ENCODE measurements at regions not wholly inside any gene's neighbourhood (a gene's known extent, or its start where the extent isn't known, plus 50 kb on each side); places are given as distances from the start of the nearest gene placed in this dataset.

DNA sequence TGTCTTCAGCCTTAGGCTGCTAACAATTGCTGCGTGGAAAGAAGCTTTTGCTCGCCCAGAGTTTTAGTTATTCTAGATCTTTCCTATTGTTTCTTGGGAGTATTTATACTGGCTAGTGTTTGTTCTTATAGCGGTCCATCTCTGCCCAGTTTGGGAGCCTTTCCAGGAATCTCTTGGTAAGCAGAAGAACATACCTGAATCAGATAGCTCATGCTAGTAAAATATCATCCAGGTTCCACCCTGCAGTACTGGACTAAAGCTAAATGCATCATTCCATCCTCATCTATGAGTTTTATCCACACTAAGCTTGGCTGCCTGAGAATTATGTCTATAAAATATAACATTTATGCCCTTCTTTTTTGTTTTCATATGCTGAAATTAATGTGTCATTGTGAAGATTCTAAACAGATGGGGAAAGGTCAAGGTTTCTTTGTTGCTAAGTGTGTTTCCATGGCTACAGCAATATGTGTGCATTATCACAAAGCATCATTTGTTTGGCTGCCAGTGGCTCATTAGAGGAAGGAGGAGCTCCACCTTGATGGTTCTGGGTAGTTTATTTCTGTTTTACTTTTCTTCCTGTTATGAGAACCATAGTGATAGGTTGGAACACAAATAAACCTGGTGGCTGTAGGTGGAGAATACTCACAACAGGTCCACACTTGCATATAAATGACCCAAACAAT is 182.8 kb downstream of the PIK3C3 start:
- DNase-seq (no peak), ATAC-seq (no peak)
- H3K27me3 Mint-ChIP-seq = peaks cover 7% of the 10 kb centered on the region
- peaks cover 8% of the 10 kb centered on the region for H3K9me3 Mint-ChIP-seq
- no peak overlapping the region for H3K27ac Mint-ChIP-seq
- H3K36me3 Mint-ChIP-seq (ENCODE audit: low read depth) = no peaks in the 10 kb centered on the region
- no peaks in the 10 kb centered on the region for H3K4me1 Mint-ChIP-seq
- no peak overlapping the region for H3K4me3 Mint-ChIP-seq

DNA sequence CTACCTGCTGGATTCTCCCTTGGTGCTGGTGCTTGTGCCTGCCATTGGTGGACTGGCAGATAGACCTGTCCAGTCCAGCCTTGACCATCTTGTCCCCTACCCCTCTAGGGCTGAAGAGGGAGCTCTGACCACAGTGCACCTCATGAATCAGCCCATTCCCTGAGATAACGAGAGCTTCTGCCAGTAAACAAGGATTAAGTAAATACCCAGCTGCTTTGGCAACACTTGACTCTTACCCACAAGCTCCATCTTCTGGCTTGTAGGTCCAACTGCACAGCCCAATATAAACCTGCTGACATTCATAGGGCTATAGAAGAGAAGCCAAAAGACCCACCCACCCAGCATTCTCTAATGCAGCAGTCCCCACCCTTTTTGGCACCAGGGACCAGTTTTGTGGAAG is 186.4 kb downstream of the PIK3C3 start:
- no peaks in the 10 kb centered on the region for H3K27me3 Mint-ChIP-seq
- peaks cover 8% of the 10 kb centered on the region for H3K9me3 Mint-ChIP-seq
- H3K27ac Mint-ChIP-seq = no peak overlapping the region
- DNase-seq (no peak), ATAC-seq (no peak)
- H3K4me3 Mint-ChIP-seq = no peak overlapping the region
- no peaks in the 10 kb centered on the region for H3K4me1 Mint-ChIP-seq
- H3K36me3 Mint-ChIP-seq (ENCODE audit: low read depth) = no peaks in the 10 kb centered on the region

DNA sequence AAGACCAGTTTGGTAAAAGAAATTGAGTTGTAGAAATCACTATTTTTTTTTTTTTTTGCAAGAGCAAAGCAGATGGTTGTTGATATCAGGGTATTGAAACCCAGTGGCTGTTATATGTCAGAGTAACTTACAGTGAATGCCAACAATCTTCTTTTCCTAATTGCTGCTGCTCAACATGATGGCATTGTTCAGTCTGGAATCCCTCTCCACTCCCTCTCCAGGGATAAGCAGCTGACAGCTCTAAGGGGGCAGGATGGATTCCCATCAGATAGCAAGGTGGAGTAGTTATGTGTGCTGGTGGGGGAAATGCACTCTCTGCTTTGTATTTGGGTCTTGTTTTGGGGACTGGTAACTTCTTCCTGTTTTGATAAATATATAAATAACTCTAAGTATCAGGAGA is 200.0 kb downstream of the PIK3C3 start:
- no peaks in the 10 kb centered on the region for H3K9me3 Mint-ChIP-seq
- ATAC-seq = no peak
- DNase-seq = no peak
- no peak overlapping the region for H3K4me3 Mint-ChIP-seq
- H3K27ac Mint-ChIP-seq = no peak overlapping the region
- H3K27me3 Mint-ChIP-seq = no peaks in the 10 kb centered on the region
- no peaks in the 10 kb centered on the region for H3K4me1 Mint-ChIP-seq
- no peaks in the 10 kb centered on the region for H3K36me3 Mint-ChIP-seq (ENCODE audit: low read depth)

DNA sequence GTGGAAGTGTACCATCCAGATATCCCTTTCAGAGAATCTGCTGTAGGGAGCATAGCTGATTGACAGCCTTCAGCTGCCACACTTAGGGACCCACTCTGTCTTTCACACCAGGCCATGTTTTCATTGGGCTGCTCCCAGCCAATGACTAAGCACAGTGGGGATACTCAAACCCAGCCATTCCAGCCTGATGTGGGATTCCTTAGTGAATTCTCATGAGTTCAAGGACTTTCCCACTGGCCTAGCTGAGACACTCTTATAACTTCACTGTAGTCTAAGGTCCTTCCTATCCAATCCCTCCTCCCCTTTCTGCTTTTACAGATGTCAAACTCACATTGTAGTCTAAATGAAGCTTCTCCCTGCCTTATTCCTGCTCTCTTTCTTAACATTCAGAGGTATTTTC is 201.2 kb downstream of the PIK3C3 start:
- Mint-ChIP-seq H3K4me3 (no peak overlapping the region), H3K27me3 (no peaks in the 10 kb centered on the region), H3K36me3 (ENCODE audit: low read depth) (no peaks in the 10 kb centered on the region), H3K9me3 (no peaks in the 10 kb centered on the region), H3K4me1 (no peaks in the 10 kb centered on the region), H3K27ac (no peak overlapping the region)
- ATAC-seq (no peak), DNase-seq (no peak)

DNA sequence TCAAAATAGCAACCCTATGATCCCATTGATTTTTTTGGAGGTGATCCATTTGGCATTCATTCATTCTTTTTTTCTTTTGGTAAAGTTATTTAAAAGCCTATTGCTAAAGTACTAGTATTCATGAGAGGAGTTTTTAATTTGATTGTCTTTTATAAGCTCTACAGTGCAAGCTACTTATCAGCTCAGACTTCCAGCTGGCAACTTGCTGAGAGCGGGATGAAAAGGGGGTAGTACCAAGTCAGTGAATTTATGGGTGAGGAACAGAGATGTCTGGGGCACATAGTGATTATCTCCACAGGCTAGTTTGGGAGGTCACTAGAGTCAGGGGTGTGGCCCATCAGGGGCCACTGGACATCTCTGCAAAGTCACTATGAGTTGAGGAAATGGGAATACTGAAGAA is 202.4 kb downstream of the PIK3C3 start:
- Mint-ChIP-seq H3K9me3 (no peaks in the 10 kb centered on the region), H3K4me3 (no peak overlapping the region), H3K27me3 (no peaks in the 10 kb centered on the region), H3K4me1 (no peaks in the 10 kb centered on the region), H3K27ac (no peak overlapping the region), H3K36me3 (ENCODE audit: low read depth) (no peaks in the 10 kb centered on the region)
- DNase-seq = no peak
- ATAC-seq = no peak

DNA sequence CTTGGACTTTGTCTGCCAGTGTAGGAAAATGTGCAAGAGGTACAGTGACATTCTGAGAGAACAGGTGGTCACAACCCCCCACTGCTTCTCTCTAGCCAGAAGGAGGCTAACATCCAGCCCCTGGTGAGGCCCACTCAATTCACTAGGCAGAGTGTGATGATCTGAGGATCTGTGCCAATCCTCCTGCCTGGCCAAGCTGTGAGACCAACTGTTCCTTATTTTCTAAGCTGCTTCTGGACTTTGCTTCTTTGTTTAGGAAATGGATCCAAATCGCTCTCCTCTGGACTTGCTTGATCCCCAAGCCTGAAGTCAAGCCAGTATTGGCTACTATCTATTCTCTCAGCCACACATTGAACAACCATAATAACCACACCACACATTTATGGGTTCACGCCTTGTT is 202.8 kb downstream of the PIK3C3 start:
- Mint-ChIP-seq H3K4me1 (no peaks in the 10 kb centered on the region), H3K27ac (no peak overlapping the region), H3K27me3 (no peaks in the 10 kb centered on the region), H3K4me3 (no peak overlapping the region), H3K36me3 (ENCODE audit: low read depth) (no peaks in the 10 kb centered on the region), H3K9me3 (no peaks in the 10 kb centered on the region)
- ATAC-seq = no peak
- DNase-seq = no peak

DNA sequence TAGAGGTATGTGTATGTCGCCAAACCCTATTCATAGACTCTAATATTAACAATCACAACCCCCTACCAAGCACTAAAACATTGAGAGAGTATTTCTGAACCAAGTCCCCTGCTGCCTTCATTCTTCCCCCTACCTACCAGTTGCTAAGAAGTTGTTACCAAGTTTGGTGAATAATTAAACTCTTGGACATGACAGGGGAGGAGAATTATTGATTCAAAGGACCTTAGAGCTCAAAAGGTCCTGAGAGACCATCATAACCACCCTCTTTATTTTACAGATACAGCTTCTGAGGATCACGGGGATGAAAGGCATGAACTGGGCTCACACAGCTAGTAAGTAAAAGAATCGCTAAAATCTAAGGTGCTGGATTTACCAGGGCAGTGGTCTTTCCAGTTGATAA is 204.1 kb downstream of the PIK3C3 start:
- Mint-ChIP-seq H3K4me3 (no peak overlapping the region), H3K9me3 (no peaks in the 10 kb centered on the region), H3K27me3 (no peaks in the 10 kb centered on the region), H3K27ac (no peak overlapping the region), H3K36me3 (ENCODE audit: low read depth) (no peaks in the 10 kb centered on the region), H3K4me1 (no peaks in the 10 kb centered on the region)
- no peak for ATAC-seq
- no peak for DNase-seq

DNA sequence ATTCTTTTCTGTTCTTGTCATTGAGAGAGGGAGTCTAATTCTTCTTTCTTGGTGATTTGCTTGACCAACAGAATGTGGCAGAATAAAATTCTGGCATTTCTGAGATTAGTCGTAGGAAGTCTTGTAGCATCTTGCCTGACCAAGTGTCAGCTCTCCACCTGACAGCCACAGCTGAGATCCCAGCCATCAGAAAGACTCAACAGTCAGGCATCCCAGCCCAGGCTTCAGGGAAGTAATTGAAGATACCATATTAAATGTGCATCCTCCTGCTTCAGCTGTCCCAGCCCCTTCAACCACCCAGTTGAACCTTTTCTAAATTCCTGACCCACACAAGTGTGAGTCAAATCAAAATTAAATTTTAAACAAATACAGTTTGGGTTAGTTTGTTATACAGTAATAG is 208.3 kb downstream of the PIK3C3 start:
- Mint-ChIP-seq H3K27me3 (no peaks in the 10 kb centered on the region), H3K4me3 (no peak overlapping the region)

DNA sequence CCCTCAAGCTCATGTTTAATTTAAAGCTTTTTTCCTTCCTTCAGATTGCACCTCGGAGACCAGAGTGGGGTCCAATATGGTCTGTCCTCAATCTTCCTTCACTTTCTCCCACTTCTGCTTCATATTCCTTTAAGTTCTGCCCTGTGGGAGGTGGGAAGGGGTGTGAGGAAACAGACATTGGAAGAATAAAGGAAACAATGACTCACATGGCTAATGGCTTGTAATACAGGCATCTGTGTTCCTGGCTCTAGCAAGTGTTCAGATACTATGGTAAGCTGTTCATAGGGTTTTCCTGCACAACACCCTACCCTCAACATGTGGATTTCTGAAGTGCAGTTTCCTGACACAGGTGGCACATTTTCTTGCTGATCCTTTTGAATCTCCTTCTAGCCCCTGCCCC is 209.5 kb downstream of the PIK3C3 start:
- Mint-ChIP-seq H3K27ac (no peak overlapping the region), H3K4me3 (no peak overlapping the region), H3K27me3 (no peaks in the 10 kb centered on the region), H3K36me3 (ENCODE audit: low read depth) (no peaks in the 10 kb centered on the region), H3K4me1 (no peaks in the 10 kb centered on the region), H3K9me3 (no peaks in the 10 kb centered on the region)
- DNase-seq = no peak
- ATAC-seq = no peak

More for the DNA sequence above, 208.3 kb downstream of the PIK3C3 start:
- Mint-ChIP-seq H3K9me3 (no peaks in the 10 kb centered on the region), H3K36me3 (ENCODE audit: low read depth) (no peaks in the 10 kb centered on the region), H3K27ac (no peak overlapping the region), H3K4me1 (no peaks in the 10 kb centered on the region)
- DNase-seq (no peak), ATAC-seq (no peak)

DNA sequence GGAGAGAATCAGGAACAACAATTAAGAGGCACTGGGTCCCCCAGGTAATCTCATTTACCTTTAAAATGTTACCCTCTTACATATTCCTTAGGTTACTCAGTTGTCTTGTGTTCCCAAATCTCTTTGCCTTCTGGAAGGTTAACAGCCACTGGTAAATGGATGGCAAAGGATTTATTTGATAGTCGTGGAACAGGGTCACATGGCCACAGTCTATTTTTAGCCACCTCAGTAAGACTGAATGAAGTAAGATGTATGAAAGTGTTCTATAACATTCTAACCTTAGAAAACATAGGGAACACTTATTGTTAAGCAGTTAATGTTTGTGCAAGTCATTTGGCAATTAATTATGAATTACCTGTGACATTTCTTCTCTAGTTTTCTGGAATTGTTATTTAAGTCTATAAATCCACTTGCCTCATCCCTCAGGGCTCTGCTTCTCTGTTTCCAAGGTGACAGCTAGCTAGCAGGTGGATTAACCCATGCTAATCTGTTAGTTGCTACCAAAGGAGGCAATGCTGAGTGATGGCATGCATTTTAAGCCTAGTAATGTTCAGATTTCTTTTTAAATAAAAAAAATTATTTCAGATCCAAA is 211.0 kb downstream of the PIK3C3 start:
- ATAC-seq = no peak

DNA sequence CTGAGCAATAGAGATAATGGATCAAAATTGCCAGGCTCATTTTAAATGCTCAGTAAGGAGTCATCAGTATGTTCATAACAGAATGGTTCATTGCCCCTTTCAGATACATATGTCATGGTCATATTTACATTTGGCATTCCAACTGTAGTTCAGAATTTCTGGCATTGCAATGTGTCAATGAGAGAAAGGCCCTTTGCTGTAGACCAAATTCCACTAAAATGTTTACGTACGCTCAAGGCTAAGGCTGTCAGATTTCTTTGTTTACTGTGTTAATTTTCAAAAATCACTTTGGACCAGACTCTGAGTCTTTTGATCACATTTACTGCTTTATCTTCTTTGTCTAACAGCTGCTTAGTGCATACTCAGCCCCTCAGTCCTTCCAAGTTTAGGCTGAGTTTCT is 213.5 kb downstream of the PIK3C3 start:
- no peaks in the 10 kb centered on the region for H3K9me3 Mint-ChIP-seq
- DNase-seq (no peak), ATAC-seq (no peak)
- H3K4me1 Mint-ChIP-seq = no peaks in the 10 kb centered on the region
- H3K27ac Mint-ChIP-seq = no peak overlapping the region
- no peak overlapping the region for H3K4me3 Mint-ChIP-seq
- no peaks in the 10 kb centered on the region for H3K36me3 Mint-ChIP-seq (ENCODE audit: low read depth)
- H3K27me3 Mint-ChIP-seq = no peaks in the 10 kb centered on the region

More for the DNA sequence above, 211.0 kb downstream of the PIK3C3 start:
- H3K4me3 Mint-ChIP-seq = no peak overlapping the region
- H3K9me3 Mint-ChIP-seq = no peaks in the 10 kb centered on the region
- no peaks in the 10 kb centered on the region for H3K27me3 Mint-ChIP-seq
- H3K27ac Mint-ChIP-seq = no peak overlapping the region
- no peaks in the 10 kb centered on the region for H3K36me3 Mint-ChIP-seq (ENCODE audit: low read depth)
- no peaks in the 10 kb centered on the region for H3K4me1 Mint-ChIP-seq
- no peak for DNase-seq

DNA sequence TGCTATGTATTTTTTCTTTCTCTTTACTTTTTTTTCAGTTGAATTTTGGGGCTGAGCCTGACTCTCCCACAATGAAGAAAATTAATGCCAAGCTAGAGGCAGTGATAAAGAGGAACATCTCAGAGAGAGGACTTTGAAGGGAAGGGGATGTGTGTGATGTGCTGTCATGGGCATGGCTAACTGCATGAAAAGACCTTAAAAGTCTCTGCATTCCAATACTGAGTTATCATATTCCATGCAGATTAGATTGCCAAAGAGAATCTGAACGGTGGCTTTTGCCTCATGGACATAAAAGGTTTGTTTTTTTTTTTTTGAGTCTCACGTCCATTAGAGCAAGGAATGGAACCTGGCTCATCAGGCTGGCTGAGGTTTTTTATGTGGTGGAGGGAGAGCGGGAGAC is 213.9 kb downstream of the PIK3C3 start:
- Mint-ChIP-seq H3K36me3 (ENCODE audit: low read depth) (no peaks in the 10 kb centered on the region), H3K4me1 (no peaks in the 10 kb centered on the region), H3K27ac (no peak overlapping the region), H3K4me3 (no peak overlapping the region), H3K27me3 (no peaks in the 10 kb centered on the region), H3K9me3 (no peaks in the 10 kb centered on the region)
- no peak for ATAC-seq
- DNase-seq = no peak

DNA sequence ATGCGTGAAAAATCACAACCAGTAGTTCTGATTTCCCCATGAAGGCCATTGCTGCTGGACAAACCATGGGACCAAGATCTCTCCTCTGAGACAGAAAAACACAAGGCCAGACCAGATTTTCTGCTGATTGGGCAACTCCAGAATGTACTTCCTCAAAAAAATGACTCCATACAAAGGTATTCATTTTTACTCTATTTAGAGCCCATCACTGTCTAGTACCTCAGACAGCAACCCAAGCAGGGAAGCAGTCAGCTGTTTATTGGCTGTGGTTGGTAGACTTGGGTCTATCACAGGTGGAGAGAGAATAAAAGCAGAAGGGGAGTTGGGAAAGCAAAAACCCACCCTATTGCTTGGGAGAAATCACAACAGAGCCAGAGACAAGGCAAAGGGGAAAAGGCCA is 219.9 kb downstream of the PIK3C3 start:
- Mint-ChIP-seq H3K36me3 (ENCODE audit: low read depth) (no peaks in the 10 kb centered on the region), H3K4me3 (no peak overlapping the region), H3K27ac (no peak overlapping the region), H3K27me3 (no peaks in the 10 kb centered on the region), H3K4me1 (no peaks in the 10 kb centered on the region), H3K9me3 (no peaks in the 10 kb centered on the region)
- no peak for ATAC-seq
- no peak for DNase-seq

DNA sequence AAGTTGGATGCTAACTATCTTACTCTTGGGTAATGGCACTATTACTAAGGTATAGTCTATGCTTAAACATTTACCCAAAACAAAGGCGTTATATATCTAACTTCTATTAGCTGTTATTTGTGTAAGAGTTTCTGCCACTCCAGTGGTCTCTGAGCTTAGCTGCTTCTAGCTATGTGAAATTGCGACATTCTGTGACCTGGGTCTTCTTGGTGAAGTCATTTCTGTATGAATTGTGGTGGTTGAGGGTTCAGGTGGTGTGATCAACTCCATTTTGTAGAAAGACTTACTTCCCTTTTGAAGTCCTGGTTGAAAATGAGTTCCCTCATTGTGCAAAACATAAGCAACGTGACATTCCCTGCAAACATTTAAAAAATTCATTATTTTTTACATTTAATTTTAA is 221.6 kb downstream of the PIK3C3 start:
- Mint-ChIP-seq H3K9me3 (no peaks in the 10 kb centered on the region), H3K4me3 (no peak overlapping the region), H3K27me3 (no peaks in the 10 kb centered on the region), H3K36me3 (ENCODE audit: low read depth) (no peaks in the 10 kb centered on the region), H3K27ac (no peak overlapping the region), H3K4me1 (no peaks in the 10 kb centered on the region)
- no peak for DNase-seq
- ATAC-seq = no peak

DNA sequence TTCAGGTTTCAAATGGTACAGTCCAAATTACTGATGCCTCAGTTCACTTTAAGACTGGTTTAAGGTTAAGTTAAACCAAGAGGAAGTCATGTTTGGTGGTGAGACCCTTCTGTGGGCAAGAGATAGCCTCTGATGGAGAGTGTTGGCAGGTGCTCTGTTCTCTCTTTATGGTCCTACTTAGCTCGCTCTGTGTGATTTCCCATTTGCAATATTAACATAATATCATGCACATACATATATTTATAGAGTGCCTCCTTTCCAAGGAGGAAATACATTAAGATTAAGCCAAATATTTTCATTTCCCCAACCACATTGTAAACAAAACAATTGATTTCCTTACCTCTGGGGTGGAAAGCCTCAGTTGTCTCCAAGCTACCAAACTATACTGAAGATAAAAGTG is 222.4 kb downstream of the PIK3C3 start:
- Mint-ChIP-seq H3K4me1 (no peaks in the 10 kb centered on the region), H3K4me3 (no peak overlapping the region), H3K27me3 (no peaks in the 10 kb centered on the region), H3K9me3 (no peaks in the 10 kb centered on the region), H3K27ac (no peak overlapping the region), H3K36me3 (ENCODE audit: low read depth) (no peaks in the 10 kb centered on the region)
- DNase-seq (no peak), ATAC-seq (no peak)

All from activated naive CD8-positive, alpha-beta T cell treated with anti-CD3 and anti-CD28 coated beads, Interleukin-2, amount 50 U/mL, for 24 hours (primary cell).